ENCODE measurements at regions not wholly inside any gene's neighbourhood (a gene's known extent, or its start where the extent isn't known, plus 50 kb on each side); places are given as distances from the start of the nearest gene placed in this dataset.

- DNase-seq, result no peak
Measured at GRCh38 chr16:9256196-9256595, 164.8 kb downstream of the HAPSTR1 start.

GRCh38 chr16:9257843-9258242, 166.4 kb downstream of the HAPSTR1 start:
- no peak for DNase-seq

GRCh38 chr16:9258423-9259051, 167.1 kb downstream of the HAPSTR1 start:
- no peak for DNase-seq

- no peak for DNase-seq
Measured at GRCh38 chr16:9259914-9260608, 168.6 kb downstream of the HAPSTR1 start.

GRCh38 chr16:9260666-9261065, 169.2 kb downstream of the HAPSTR1 start:
- no peak for DNase-seq

GRCh38 chr16:9261376-9261775, 169.9 kb downstream of the HAPSTR1 start:
- no peak for DNase-seq

GRCh38 chr16:9262941-9263715, 171.7 kb downstream of the HAPSTR1 start:
- DNase-seq, result no peak

GRCh38 chr16:9264067-9264466, 172.6 kb downstream of the HAPSTR1 start:
- no peak for DNase-seq

GRCh38 chr16:9268446-9268845, 177.0 kb downstream of the HAPSTR1 start:
- DNase-seq, result no peak

- DNase-seq, result no peak
Measured at GRCh38 chr16:9270424-9270823, 179.0 kb downstream of the HAPSTR1 start.

- no peak for DNase-seq
Measured at GRCh38 chr16:9270941-9271340, 179.5 kb downstream of the HAPSTR1 start.

- DNase-seq, result no peak
Measured at GRCh38 chr16:9271841-9272240, 180.4 kb downstream of the HAPSTR1 start.

GRCh38 chr16:9275377-9275776, 183.9 kb downstream of the HAPSTR1 start:
- no peak for DNase-seq

- no peak for DNase-seq
Measured at GRCh38 chr16:9275816-9276354, 184.4 kb downstream of the HAPSTR1 start.

GRCh38 chr16:9279291-9280068, 188.0 kb downstream of the HAPSTR1 start:
- DNase-seq, result peak; percentile 23

GRCh38 chr16:9280069-9280466, 188.6 kb downstream of the HAPSTR1 start:
- DNase-seq, result no peak

GRCh38 chr16:9286930-9287329, 195.5 kb downstream of the HAPSTR1 start:
- no peak for DNase-seq

GRCh38 chr16:9296271-9296590, 204.8 kb downstream of the HAPSTR1 start:
- no peak for DNase-seq

- DNase-seq, result no peak
Measured at GRCh38 chr16:9297437-9298113, 206.1 kb downstream of the HAPSTR1 start.

- no peak for DNase-seq
Measured at GRCh38 chr16:9300252-9300651, 208.8 kb downstream of the HAPSTR1 start.

- no peak for DNase-seq
Measured at GRCh38 chr16:9302072-9302471, 210.6 kb downstream of the HAPSTR1 start.

- DNase-seq, result no peak
Measured at GRCh38 chr16:9306753-9307152, 215.3 kb downstream of the HAPSTR1 start.

- no peak for DNase-seq
Measured at GRCh38 chr16:9307446-9307845, 216.0 kb downstream of the HAPSTR1 start.

Data from GF-D8 (cell line).